HL-60 (cell line): ENCODE measurements at regions not wholly inside any gene's neighbourhood (a gene's known extent, or its start where the extent isn't known, plus 50 kb on each side); places are given as distances from the start of the nearest gene placed in this dataset.

Experiments used
- DNase-seq, 2 experiments: peaks; one replicate each; pipeline ENCODE4 v3.0.0-alpha.2; 2010 to 2020; ENCODE audit warnings: low read depth in 1 of 2, low spot score in 1 of 2
- H3K27ac ChIP-seq: fragments of 250-450 bp; sonication (Bioruptor Pico); replicated peaks from 2 replicates; pipeline ENCODE4 v1.5.1; 2020; ENCODE audit warnings: mild to moderate bottlenecking, moderate library complexity
- H3K27me3 ChIP-seq: fragments of 250-450 bp; sonication (Bioruptor Pico); 2 replicates; pipeline ENCODE4 v1.5.1; 2021; ENCODE audit warnings: mild to moderate bottlenecking, moderate library complexity; ENCODE audit not compliant: insufficient read depth, poor library complexity, severe bottlenecking
- H3K4me3 ChIP-seq: replicated peaks from 2 replicates; pipeline ENCODE4 v1.5.1; 2011; ENCODE audit warnings: mild to moderate bottlenecking, control low read depth, low read length; ENCODE audit not compliant: insufficient read depth
- CTCF ChIP-seq: IDR thresholded peaks from one replicate; pipeline ENCODE4 v1.5.1; 2011; ENCODE audit warnings: low read length, control low read depth, inconsistent platforms; ENCODE audit not compliant: insufficient read depth
- GABPA ChIP-seq: IDR thresholded peaks from 2 replicates; pipeline ENCODE4 v1.6.1; 2012; ENCODE audit warnings: low read depth
- POLR2AphosphoS5 ChIP-seq: IDR thresholded peaks from 2 replicates; pipeline ENCODE4 v1.6.1; 2012; ENCODE audit warnings: low read depth
- REST ChIP-seq: IDR thresholded peaks from 2 replicates; pipeline ENCODE4 v1.6.1; 2012; ENCODE audit warnings: low read depth; ENCODE audit not compliant: insufficient replicate concordance
- SPI1 ChIP-seq: IDR thresholded peaks from 2 replicates; pipeline ENCODE4 v1.6.1; 2012; ENCODE audit warnings: low read depth, mild to moderate bottlenecking, borderline replicate concordance

GRCh38 chr2:2830576-2830975 is 499.5 kb upstream of the MYT1L start:
- Histone ChIP-seq H3K27ac (no peak overlapping the region), H3K4me3 (no peak overlapping the region), H3K27me3 (no peaks in the 10 kb centered on the region)
- no peak for DNase-seq
- no peak for TF ChIP-seq POLR2AphosphoS5
- no peak for TF ChIP-seq CTCF
- no peak for TF ChIP-seq REST
- no peak for TF ChIP-seq SPI1
- no peak for TF ChIP-seq GABPA

- no peak overlapping the region for H3K4me3 ChIP-seq
- H3K27me3 ChIP-seq: no peaks in the 10 kb centered on the region
- no peak for DNase-seq
- no peak overlapping the region for H3K27ac ChIP-seq
- TF ChIP-seq REST: no peak
- TF ChIP-seq CTCF: no peak
- TF ChIP-seq GABPA: no peak
- TF ChIP-seq SPI1: no peak
These were observed 497.8 kb upstream of the MYT1L start for GRCh38 chr2:2828774-2829368.

GRCh38 chr2:2827761-2828221 is 496.7 kb upstream of the MYT1L start:
- Histone ChIP-seq H3K27me3 (no peaks in the 10 kb centered on the region), H3K27ac (no peak overlapping the region), H3K4me3 (no peak overlapping the region)
- DNase-seq: no peak
- TF ChIP-seq SPI1 (no peak), GABPA (no peak), POLR2AphosphoS5 (no peak), CTCF (no peak), REST (no peak)
